GM18511 (cell line): ENCODE measurements at regions not wholly inside any gene's neighbourhood (a gene's known extent, or its start where the extent isn't known, plus 50 kb on each side); places are given as distances from the start of the nearest gene placed in this dataset.
"Not testable (repeated sequence)": the region's sequence is repeated elsewhere in the genome, so short reads cannot be mapped to it uniquely, and the experiment has no call there.

Experiments used
- ATAC-seq: cut with Tn5 transposase; IDR thresholded peaks from one replicate; pipeline ENCODE4 v1.9.1; 2021; ENCODE audit warnings: mild to moderate bottlenecking, moderate library complexity; ENCODE audit not compliant: unreplicated experiment

GRCh38 chr2:168300460-168300859 lies 53.1 kb upstream of the STK39 start:
- no peak for ATAC-seq

- ATAC-seq, result no peak
Observed at GRCh38 chr2:168304024-168304681, 56.8 kb upstream of the STK39 start.

- no peak for ATAC-seq
Observed at GRCh38 chr2:168307379-168307778, 60.0 kb upstream of the STK39 start.

GRCh38 chr2:168310580-168310979 lies 63.2 kb upstream of the STK39 start:
- no peak for ATAC-seq

- no peak for ATAC-seq
Observed at GRCh38 chr2:168311261-168311910, 64.0 kb upstream of the STK39 start.

GRCh38 chr2:168312036-168312822 lies 64.8 kb upstream of the STK39 start:
- ATAC-seq, result no peak

GRCh38 chr2:168314236-168314635 lies 66.8 kb upstream of the STK39 start:
- ATAC-seq, result no peak

- ATAC-seq, result no peak
Observed at GRCh38 chr2:168315331-168316072, 68.1 kb upstream of the STK39 start.

GRCh38 chr2:168316073-168316440 lies 68.7 kb upstream of the STK39 start:
- no peak for ATAC-seq

- no peak for ATAC-seq
Observed at GRCh38 chr2:168317282-168317681, 69.9 kb upstream of the STK39 start.

- ATAC-seq, result no peak
Observed at GRCh38 chr2:168320267-168320666, 72.9 kb upstream of the STK39 start.

- ATAC-seq, result no peak
Observed at GRCh38 chr2:168322325-168323007, 75.1 kb upstream of the STK39 start.

- no peak for ATAC-seq
Observed at GRCh38 chr2:168323529-168324021, 76.2 kb upstream of the STK39 start.

GRCh38 chr2:168326572-168326971 lies 79.2 kb upstream of the STK39 start:
- no peak for ATAC-seq

- ATAC-seq, result no peak
Observed at GRCh38 chr2:168327328-168327727, 79.9 kb upstream of the STK39 start.

GRCh38 chr2:168328421-168328820 lies 81.0 kb upstream of the STK39 start:
- ATAC-seq, result no peak

- no peak for ATAC-seq
Observed at GRCh38 chr2:168330624-168331423, 83.4 kb upstream of the STK39 start.

- not testable (repeated sequence) for ATAC-seq
Observed at GRCh38 chr2:168335254-168335653, 87.9 kb upstream of the STK39 start.

GRCh38 chr2:168336786-168337388 lies 89.5 kb upstream of the STK39 start:
- peak; percentile 77 for ATAC-seq
